GM18870 (cell line): ENCODE measurements at regions not wholly inside any gene's neighbourhood (a gene's known extent, or its start where the extent isn't known, plus 50 kb on each side); places are given as distances from the start of the nearest gene placed in this dataset.

Source experiments
- ATAC-seq: cut with Tn5 transposase; IDR thresholded peaks from one replicate; pipeline ENCODE4 v1.9.1; 2021; ENCODE audit warnings: moderate library complexity; ENCODE audit not compliant: unreplicated experiment

DNA sequence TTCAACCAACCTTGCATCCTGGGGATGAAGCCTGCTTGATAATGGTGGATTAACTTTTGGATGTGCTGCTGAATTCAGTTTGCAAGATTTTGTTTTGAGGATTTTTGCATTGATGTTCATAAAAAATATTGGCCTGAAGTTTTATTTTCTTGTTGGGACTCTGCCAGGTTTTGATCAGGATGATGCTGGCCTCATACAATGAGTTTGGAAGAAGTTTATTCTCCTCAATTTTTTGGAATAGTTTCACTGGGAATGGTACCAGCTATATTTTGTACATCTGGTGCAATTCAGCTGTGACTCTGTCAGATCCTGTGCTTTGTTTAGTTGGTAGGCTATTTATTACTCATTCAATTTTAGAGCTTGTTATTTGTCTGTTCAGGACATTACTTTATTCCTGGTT lies 340.3 kb upstream of the TRAM1L1 start:
- no peak for ATAC-seq

DNA sequence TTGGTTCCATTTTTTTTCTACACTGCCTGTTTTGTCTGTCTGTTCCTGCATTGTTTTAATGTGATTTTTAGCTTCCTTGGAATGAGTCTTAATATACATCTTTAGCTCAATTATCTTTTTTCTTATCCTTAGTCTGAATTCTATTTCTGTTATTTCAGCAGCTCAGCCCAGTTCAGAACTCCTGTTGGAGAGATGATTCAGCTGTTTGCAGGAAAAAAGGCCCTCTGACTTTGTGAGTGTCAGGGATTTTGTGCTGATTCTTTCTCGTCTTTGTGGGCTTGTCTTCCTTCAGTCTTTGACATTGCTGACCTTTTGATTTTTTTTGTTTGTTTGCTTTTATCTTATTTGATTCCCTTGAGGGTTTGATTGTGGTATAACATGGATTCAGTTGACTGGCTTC lies 343.2 kb upstream of the TRAM1L1 start:
- no peak for ATAC-seq

DNA sequence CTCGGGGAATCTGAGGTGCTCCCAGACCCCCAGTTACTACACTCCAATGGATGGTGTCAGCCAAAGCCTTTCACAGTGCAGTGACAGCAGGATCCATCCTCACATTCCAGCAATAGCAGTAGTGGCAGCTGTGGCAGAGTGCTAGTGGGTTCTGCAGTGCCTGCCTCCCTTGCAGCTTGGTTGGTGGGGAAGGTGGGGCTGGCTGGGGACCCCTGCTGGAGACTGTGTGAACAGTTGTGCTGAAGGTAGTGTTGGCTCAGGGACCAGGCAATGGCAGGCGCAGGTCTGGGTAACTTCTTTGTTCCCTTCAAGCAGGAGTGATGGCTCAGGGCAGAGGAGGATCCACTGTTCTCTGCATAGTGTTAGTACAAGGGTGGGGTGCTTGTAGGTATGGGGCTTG lies 343.7 kb upstream of the TRAM1L1 start:
- ATAC-seq, result no peak

DNA sequence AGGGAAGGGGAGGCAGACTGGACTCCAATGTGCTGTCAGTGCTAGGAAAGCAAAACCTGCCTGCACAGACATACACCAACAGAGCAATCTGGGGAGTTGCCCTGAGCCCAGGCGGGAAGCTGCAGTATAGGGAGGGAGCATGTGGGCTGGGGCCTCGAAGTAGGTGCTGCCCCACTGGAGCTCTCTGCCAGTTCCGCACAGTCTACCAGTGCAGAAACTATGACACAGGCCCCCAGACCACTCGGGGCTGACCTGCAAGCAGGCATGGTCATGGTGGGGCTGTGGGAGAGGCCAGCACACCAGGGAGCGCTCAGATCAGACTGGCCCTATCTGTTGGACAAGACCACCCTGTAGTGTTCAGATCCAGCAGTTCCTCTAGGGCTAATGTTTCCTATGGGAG lies 344.1 kb upstream of the TRAM1L1 start:
- ATAC-seq, result no peak

DNA sequence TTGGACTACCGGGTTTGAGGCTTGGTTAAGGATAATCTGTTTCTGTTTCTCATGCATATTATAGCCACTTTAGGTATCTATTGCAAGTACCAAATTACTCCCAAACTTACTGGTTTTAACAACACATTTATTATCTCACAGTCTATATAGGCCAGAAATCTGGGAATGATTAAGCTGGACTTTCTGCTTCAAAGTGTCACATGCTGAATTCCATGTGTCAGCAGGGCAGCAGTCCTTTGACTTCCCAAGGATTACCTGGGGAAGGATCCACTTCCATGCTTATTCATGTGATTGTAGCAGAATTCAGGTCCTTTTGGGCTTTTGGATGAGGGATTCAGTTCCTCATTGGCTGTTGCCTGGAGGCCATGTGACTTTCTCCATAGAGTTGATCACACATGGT lies 349.0 kb upstream of the TRAM1L1 start:
- ATAC-seq, result no peak

DNA sequence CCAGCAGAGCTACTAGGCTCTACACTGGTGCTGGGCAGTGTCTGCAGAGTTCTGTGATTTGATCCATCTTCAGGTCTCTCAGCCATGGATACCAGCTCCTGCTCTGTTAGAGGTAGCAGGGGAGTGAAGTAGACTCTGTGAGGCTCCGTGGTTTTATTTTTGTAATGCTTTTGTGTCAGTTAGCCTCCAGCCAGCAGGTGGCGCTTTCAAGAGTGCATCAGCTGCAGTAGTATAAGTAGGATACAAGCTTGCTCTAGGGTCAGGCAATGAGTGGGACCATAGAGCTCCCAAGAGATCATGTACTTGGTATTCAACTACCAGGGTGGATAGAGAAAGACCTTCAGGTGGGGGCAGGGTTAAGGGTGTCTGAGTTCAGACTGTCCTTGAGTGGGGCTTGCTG lies 362.5 kb upstream of the TRAM1L1 start:
- peak; percentile 75 for ATAC-seq

DNA sequence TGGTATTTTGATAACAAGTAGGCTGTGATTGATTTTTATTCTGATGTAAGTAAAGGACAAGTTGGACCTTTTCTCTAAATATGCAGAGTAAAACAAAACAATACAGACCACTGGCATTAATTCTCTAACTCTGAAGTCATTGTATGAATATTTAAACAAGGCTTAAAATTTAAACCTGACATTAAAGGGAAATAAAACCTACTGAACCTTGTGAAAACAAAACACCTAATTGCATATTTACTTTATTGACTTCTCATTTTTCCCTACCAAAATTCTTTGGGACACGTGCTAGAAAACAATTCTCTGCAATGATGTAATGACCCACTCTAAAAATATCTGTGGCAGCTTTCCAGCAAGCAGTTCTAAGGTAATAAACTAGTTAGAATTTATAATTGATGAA lies 369.7 kb upstream of the TRAM1L1 start:
- no peak for ATAC-seq

DNA sequence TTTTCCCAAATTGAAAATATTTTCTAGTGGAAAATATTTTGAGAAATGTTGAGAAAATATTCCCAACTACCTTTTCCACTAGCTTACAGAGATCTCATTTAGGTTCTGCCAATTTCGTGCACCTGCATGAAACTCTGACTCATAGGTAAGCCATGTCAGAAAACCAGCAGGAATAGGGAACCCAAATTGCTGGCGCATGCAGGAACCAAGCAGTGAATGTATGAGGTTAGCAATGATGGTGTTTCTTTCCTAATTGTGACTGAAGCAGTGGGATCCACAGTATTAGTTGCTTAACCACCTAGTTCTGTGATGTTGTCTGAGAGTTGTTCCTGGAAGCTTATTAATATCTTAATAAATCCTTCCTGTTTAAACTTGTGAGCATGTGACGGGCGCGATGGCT lies 381.0 kb upstream of the TRAM1L1 start:
- no peak for ATAC-seq

DNA sequence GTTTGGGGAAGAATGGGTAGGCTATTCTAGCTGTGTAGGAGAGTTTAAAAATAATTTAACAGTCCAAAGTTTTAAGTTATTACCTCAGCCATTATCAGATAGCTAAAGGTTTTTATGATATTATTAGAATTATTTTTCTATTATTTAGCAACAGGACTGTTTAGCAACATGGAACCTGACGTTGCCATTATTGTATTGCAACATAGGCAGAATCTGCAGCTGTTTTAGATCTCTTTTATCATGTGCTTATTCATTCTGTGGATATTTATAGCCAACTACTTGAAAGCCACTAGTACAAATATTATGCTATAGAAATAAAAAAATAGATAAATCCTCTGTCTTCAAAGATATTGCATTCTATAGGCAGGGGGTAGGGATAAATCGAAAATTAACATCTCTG lies 382.0 kb upstream of the TRAM1L1 start:
- ATAC-seq, result no peak

DNA sequence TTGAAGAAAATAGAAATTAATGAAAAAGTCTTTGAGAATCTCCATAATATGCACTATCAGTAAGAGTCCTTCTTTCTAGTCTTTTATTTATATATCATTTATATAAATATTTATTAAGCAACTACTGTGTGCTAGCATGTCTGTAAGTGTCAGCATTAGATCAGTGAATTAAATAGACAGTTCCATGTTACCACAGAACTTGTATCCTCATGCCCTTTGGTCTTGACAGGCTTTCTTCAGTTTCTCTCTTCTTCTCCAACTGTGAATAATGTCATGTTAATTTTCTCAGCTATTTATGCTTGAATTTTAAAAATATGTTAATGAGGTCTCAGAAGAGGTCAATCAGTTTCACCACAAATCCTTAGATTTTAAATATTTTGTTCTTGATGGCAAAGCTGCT lies 389.6 kb upstream of the TRAM1L1 start:
- ATAC-seq, result no peak

DNA sequence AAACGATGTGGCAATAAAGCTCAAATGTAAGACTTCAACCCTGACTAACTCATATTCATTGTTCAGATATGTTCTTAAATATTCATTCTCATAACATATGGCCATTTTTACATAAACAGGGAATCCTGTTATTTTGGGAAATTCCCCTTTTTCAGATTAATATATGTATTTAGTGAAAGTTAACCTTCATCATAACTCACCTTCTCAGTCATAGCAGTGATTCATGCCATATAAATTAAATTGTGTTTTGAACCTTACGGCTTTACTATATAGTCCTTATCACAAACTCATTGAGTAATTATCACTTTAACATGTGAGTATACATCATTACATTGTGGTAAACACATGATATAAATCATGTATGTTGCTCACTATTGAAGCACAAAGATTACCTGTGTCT lies 392.5 kb upstream of the TRAM1L1 start:
- no peak for ATAC-seq

DNA sequence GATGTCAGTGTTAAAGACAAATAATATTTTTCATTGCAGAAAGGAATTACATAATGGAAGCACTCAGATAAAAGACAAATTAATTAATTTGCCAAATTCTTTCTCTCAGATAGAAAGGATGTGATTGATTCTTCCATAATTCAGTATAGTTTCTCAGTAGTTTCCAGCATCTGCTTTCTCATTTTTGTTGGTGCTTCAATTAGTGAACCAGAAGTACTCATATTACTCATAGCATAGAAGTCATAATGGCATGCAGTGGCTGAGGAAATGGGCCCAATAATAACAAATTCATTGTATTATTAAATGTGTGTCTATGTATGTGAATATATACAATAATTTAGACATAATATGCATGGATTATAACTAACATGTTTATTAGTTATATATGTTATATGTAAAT lies 393.3 kb upstream of the TRAM1L1 start:
- no peak for ATAC-seq

DNA sequence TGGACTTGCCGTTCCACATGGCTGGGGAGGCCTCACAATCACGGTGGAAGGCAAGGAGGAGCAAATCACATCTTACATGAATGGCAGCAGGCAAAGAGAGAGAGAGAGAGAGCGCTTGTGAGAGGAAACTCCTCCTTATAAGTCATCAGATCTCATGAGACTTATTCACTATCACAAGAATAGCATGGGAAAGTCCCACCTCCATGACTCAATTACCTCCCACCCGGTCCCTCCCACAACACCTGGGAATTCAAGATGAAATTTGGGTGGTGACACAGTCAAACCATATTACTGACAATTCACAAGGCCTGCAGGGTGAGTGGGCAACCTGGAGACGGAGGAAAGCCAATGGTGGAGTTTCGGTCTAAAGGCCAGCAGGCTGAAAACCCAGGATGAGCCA lies 394.3 kb upstream of the TRAM1L1 start:
- no peak for ATAC-seq

DNA sequence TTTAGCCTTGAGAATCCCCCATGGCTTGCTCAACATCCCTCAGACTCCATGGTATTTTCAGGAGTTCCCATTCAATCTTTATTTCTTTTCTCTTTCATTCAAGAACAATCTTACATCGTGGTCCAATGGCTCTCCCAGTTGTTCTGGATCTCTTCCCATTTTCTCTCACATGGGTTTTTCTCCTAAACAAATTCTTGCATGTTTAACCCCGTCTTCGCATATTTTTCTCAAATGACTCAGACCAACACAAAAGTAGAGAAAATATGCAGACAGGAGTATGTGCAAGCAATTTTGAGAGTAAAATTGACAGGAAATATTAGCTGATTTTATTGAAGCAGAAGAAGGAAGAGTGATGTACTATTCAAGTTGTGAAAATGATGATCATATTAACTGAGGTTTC lies 396.4 kb upstream of the TRAM1L1 start:
- ATAC-seq, result no peak

DNA sequence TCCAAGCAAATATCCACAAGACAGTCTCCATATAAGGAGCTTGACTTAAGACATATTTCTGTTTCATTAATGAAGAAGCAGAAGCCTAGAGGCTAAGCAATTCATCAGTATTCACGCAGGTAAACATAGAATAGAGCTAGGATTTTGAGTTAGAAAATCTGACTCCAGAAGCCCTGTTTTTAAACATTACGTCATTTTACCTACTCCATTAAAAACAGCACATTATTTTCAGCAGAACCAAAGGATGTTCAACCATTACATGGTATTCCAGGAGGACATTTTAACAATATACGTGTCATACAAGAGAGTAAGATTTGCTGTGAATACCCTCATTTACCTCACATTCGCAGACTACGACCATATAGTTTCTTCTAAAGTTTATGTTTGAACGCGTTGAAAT lies 403.3 kb upstream of the TRAM1L1 start:
- no peak for ATAC-seq

DNA sequence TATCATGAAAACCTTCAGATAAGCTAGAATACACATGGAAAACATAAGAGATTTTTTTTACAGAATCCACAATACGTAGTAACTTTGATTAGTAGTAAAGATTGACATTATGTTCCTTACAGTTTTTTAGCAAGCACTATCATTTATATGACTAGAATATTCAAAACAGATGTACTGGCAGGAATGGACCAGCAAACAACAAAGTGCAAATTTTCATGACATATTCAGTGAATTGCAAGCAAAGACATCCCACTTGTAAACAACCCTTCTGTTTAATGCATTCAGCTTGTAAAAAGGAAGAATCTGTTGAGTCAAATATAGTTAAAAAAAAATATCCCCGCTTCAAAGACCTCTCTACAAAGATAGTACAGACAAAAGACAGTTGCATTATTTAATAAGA lies 403.7 kb upstream of the TRAM1L1 start:
- no peak for ATAC-seq

DNA sequence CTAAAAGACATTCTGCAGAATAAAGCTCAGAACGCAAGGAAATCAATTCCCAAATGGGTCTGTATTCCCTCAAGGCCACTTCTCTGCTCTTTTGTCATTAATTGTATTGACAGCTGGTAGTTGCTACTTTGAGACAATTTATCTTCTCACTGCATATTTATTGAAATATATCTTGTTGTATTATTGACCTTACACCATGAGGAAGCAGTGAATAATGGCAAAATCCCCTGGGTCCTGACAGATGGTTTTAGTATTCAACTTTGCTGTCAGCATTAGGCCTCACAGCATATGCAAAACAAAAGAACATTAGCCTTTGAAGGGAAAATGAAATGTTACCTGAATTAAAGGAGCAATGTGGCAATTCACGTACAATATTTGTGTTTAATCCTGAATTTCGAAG lies 406.1 kb upstream of the TRAM1L1 start:
- no peak for ATAC-seq

DNA sequence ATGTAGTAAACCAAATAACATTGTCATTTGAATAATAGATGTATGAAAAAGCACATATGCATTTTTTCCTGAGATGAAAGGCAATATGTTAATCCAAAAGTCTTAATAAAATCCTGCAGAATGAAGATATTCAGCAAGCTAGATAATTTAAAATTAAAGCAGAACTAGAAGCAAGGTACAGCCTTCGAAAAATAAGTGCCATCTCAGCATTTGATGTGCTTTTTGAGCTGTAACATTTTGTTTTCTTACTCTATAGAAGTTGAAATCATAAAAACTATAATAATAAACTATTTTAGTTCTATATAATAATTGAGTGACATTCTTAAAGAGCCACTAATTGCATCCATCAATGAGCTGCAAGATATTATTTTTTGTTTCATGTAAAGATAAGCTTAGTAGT lies 410.4 kb upstream of the TRAM1L1 start:
- no peak for ATAC-seq

DNA sequence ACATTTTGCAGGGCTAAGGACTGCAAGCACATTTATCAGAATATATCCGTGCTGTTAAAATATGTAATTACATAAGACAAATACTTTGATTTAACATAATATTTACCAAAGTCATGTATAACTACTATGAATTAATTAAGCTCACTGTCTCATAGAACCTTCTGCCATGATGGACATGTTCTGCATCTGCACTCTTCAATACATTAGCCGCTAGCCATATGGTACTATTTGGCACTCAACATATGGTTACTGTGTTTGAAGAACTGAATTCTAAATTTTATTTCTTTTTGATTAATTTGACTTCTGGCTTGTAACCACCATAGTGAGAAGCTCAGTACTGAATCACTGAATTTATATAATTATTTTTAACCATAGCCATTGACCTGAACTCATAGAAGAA lies 427.0 kb upstream of the TRAM1L1 start:
- no peak for ATAC-seq

DNA sequence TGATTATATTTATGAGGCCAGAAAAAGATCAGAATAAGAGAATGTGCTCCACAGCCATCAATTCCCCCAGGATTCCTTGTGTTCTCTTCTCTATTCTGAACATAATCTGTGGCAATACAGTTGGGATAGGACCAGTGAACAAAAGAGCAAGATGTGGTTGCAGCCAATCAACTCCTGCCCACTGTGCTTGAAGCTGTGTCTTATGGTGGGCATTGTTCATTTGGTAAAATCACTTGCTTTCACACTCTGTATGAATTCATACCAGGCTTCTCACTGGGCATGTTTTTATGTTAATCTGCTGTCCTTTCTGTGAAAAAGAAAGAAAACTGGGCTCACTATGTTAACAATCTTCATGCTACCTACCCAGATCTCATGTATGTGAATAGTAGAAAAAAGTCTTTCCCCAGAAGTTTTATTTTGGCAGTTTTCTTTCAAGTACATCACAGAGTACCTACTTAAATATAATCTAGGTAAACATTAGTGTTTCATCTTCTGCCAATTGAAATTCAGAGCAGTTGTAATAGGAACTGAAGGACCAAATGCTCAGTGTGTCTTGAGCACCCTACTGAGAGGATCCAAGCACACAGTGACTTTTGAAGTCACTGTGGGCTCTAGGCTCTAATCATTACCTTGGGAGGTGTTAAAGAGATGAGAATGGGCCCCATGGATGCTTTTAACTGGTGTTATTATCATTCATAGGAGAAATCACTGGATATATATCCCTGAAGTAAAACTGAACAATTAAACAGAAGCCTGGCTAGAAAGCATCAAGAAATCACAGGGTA lies 429.2 kb upstream of the TRAM1L1 start:
- ATAC-seq, result no peak

DNA sequence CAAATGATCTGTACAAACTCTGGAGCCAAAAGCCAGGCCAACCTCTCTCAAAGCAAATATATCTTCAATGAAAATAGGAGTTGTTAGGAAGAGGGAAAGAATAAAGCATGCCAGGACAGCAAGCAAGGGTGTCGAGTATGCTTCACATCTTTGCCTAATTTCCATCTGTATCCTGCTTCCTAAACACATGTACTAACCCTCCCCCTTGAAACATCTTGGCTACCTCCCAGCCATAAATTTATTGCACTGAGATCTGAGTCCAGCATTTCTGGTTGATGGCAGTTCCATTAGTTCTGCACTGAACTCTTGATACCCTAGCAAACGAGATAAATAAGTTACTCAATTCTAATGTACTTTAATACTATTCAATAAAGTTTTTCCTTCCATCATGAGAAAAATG lies 430.5 kb upstream of the TRAM1L1 start:
- ATAC-seq, result no peak

DNA sequence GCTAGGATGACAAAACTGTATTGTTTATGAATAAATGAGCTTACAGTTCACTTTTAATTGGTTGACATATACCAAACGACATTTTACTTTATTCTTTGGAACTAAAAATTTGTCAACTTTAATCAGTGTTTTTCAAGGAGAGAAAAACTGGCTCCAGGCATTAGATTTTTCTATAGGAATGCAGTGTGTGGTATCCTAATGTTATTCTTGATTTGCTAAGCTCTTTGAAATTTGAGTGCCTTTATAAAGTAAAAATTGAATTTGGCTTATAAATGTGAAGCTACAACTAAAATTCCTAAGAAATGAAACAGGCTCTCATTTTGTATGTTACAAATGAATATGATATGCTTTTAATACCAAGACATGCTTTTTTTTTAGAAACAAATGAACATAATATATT lies 442.2 kb upstream of the TRAM1L1 start:
- no peak for ATAC-seq

DNA sequence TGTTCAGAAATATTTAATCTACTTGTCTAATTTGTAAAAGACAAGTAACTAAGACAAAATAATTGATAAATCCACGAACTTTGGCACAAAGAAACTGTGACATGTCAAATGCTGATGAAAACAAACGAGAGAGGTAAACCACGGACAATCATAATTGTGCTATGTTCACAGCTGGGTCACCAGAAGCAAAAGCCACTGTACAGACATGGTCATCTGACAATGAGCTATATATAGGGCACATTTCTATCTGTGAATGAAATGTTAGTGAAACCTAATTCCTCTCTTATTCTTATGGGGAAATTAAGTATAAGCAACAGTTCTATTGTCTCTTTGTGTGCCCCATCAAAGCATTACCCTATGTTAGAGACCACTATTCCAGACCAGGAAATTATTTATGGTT lies 444.0 kb upstream of the TRAM1L1 start:
- no peak for ATAC-seq
